DND-41 (cell line): ENCODE measurements at regions not wholly inside any gene's neighbourhood (a gene's known extent, or its start where the extent isn't known, plus 50 kb on each side); places are given as distances from the start of the nearest gene placed in this dataset.

Experiments used
- ATAC-seq: fragments of 200-7000 bp; cut with Tn5 transposase; 3 replicates; pipeline ENCODE4 v1.9.1; 2021; ENCODE audit warnings: low read depth; ENCODE audit not compliant: insufficient read depth
- DNase-seq: peaks from one replicate; pipeline ENCODE4 v3.0.0-alpha.2; 2020
- H2AFZ ChIP-seq: 2 replicates; pipeline ENCODE4 v1.6.0; 2012; ENCODE audit warnings: low read depth, low read length
- H3K27ac ChIP-seq: 2 replicates; pipeline ENCODE4 v1.5.1; 2012; ENCODE audit warnings: low read length, inconsistent platforms
- H3K27me3 ChIP-seq: fragments of 200-600 bp; sonication (generic); 2 replicates; pipeline ENCODE4 v1.6.0; 2012; ENCODE audit warnings: low read length, mild to moderate bottlenecking, inconsistent platforms; ENCODE audit not compliant: insufficient read depth, poor library complexity
- H3K36me3 ChIP-seq: 2 replicates; pipeline ENCODE4 v1.5.1; 2012; ENCODE audit warnings: low read length, inconsistent platforms; ENCODE audit not compliant: insufficient read depth
- H3K4me1 ChIP-seq: 2 replicates; pipeline ENCODE4 v1.5.1; 2012; ENCODE audit warnings: mild to moderate bottlenecking, low read length; ENCODE audit not compliant: insufficient read depth
- H3K4me2 ChIP-seq: 2 replicates; pipeline ENCODE4 v1.6.0; 2012; ENCODE audit warnings: mild to moderate bottlenecking, moderate library complexity, low read length, inconsistent platforms; ENCODE audit not compliant: insufficient read depth
- H3K4me3 ChIP-seq, 2 experiments: fragments of 200-600 bp in 1 of 2; shearing (Covaris generic) in 1 of 2; 2 replicates each; pipeline ENCODE4 v1.5.1; 2012 to 2016; ENCODE audit warnings: inconsistent platforms in 2 of 2, low read length in 2 of 2, mild to moderate bottlenecking in 2 of 2, low read depth in 1 of 2, moderate library complexity in 1 of 2
- H3K79me2 ChIP-seq: 2 replicates; pipeline ENCODE4 v1.6.0; 2012; ENCODE audit warnings: low read length, inconsistent platforms; ENCODE audit not compliant: insufficient read depth
- H3K9ac ChIP-seq: 2 replicates; pipeline ENCODE4 v1.6.0; 2012; ENCODE audit warnings: low read depth, mild to moderate bottlenecking, inconsistent platforms, low read length, moderate library complexity
- H3K9me3 ChIP-seq: 2 replicates; pipeline ENCODE4 v1.5.1; 2012; ENCODE audit warnings: low read length, moderate library complexity, mild to moderate bottlenecking, inconsistent platforms; ENCODE audit not compliant: insufficient read depth, severe bottlenecking
- H4K20me1 ChIP-seq: 2 replicates; pipeline ENCODE4 v1.6.0; 2012; ENCODE audit warnings: low read length; ENCODE audit not compliant: insufficient read depth
- EZH2 ChIP-seq: IDR thresholded peaks from 3 replicates; pipeline ENCODE4 v1.6.1; 2012; ENCODE audit warnings: borderline replicate concordance, low read depth, mild to moderate bottlenecking, moderate library complexity, low read length, inconsistent platforms; ENCODE audit not compliant: severe bottlenecking
- TF ChIP-seq, protein P1 (sequence below): IDR thresholded peaks from 2 replicates; pipeline ENCODE4 v1.5.1; 2012; ENCODE audit warnings: borderline replicate concordance, low read length, moderate library complexity, mild to moderate bottlenecking; ENCODE audit not compliant: poor library complexity, severe bottlenecking; ENCODE audit errors: extremely low read depth

GRCh38 chr14:39868251-39868650, 436.0 kb upstream of the FBXO33 start:
- Histone ChIP-seq H3K4me3 (no peak overlapping the region), H3K4me1 (no peaks in the 10 kb centered on the region), H3K27me3 (no peaks in the 10 kb centered on the region), H2AFZ (no peak overlapping the region), H3K79me2 (no peaks in the 10 kb centered on the region), H4K20me1 (no peaks in the 10 kb centered on the region), H3K36me3 (no peaks in the 10 kb centered on the region), H3K9me3 (no peaks in the 10 kb centered on the region), H3K4me2 (no peak overlapping the region), H3K27ac (no peak overlapping the region), H3K9ac (no peak overlapping the region)
- TF ChIP-seq EZH2, result no peak
- TF ChIP-seq, protein P1, sequence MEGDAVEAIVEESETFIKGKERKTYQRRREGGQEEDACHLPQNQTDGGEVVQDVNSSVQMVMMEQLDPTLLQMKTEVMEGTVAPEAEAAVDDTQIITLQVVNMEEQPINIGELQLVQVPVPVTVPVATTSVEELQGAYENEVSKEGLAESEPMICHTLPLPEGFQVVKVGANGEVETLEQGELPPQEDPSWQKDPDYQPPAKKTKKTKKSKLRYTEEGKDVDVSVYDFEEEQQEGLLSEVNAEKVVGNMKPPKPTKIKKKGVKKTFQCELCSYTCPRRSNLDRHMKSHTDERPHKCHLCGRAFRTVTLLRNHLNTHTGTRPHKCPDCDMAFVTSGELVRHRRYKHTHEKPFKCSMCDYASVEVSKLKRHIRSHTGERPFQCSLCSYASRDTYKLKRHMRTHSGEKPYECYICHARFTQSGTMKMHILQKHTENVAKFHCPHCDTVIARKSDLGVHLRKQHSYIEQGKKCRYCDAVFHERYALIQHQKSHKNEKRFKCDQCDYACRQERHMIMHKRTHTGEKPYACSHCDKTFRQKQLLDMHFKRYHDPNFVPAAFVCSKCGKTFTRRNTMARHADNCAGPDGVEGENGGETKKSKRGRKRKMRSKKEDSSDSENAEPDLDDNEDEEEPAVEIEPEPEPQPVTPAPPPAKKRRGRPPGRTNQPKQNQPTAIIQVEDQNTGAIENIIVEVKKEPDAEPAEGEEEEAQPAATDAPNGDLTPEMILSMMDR, result no peak
- no peak for DNase-seq
- ATAC-seq, result no peak

- DNase-seq (no peak), ATAC-seq (no peak)
- Histone ChIP-seq H3K4me3 (no peak overlapping the region), H3K9me3 (no peaks in the 10 kb centered on the region), H3K9ac (no peak overlapping the region), H2AFZ (no peak overlapping the region), H3K36me3 (no peaks in the 10 kb centered on the region), H3K4me2 (no peak overlapping the region), H4K20me1 (no peaks in the 10 kb centered on the region), H3K4me1 (no peaks in the 10 kb centered on the region), H3K27me3 (no peaks in the 10 kb centered on the region), H3K79me2 (no peaks in the 10 kb centered on the region), H3K27ac (no peak overlapping the region)
- TF ChIP-seq EZH2, result no peak
- TF ChIP-seq, protein P1, result no peak
Measured at GRCh38 chr14:39863441-39863840, 431.2 kb upstream of the FBXO33 start.

DNA sequence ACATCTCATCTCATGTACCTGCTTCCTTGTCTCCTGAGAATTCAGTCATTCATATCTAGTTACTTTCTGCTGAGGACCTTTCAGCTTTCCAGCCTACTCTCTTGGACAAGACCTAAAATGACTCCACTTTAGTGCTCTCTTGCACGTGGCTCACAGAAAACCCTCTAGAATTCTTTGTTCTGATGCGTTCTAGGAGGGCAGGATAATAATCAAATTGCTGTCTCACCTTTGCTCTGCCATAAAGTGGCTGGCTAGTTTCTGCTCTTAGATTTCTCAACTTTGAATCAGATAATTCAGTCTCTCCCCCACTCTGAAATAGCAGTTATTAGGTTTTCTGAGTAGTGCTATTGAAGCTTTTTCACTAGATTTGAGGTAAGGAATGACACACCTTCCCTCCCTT, 429.5 kb upstream of the FBXO33 start:
- no peak overlapping the region for H2AFZ ChIP-seq
- H4K20me1 ChIP-seq, result no peaks in the 10 kb centered on the region
- TF ChIP-seq, protein P1, result no peak
- TF ChIP-seq EZH2, result no peak
- no peak overlapping the region for H3K27ac ChIP-seq
- no peaks in the 10 kb centered on the region for H3K9me3 ChIP-seq
- H3K4me2 ChIP-seq, result no peak overlapping the region
- no peak for ATAC-seq
- H3K4me1 ChIP-seq, result no peaks in the 10 kb centered on the region
- H3K4me3 ChIP-seq, result no peak overlapping the region
- no peaks in the 10 kb centered on the region for H3K27me3 ChIP-seq
- no peaks in the 10 kb centered on the region for H3K36me3 ChIP-seq
- no peak overlapping the region for H3K9ac ChIP-seq
- no peaks in the 10 kb centered on the region for H3K79me2 ChIP-seq
- no peak for DNase-seq

DNA sequence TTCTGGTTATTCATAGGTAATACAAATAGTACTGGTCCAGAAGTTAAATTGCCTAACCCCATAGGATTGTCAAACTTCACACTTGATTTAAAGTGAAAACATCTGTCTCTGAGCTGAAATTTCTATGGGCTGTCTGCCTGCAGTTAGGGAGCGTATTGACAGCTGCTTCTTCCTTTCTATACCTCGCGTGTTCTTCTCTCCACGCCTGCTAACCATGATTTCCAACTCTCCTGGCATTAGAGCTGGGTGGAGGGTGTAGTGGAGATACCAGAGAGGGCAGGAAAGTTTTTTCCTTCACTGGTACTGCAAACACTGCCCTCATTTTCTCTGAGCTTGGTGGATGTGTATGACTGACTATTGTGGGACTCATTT, 429.0 kb upstream of the FBXO33 start:
- Histone ChIP-seq H3K36me3 (no peaks in the 10 kb centered on the region), H4K20me1 (no peaks in the 10 kb centered on the region), H3K4me3 (no peak overlapping the region), H3K27ac (no peak overlapping the region), H3K9ac (no peak overlapping the region), H3K27me3 (no peaks in the 10 kb centered on the region), H2AFZ (no peak overlapping the region), H3K9me3 (no peaks in the 10 kb centered on the region), H3K4me2 (no peak overlapping the region), H3K79me2 (no peaks in the 10 kb centered on the region), H3K4me1 (no peaks in the 10 kb centered on the region)
- ATAC-seq (no peak), DNase-seq (no peak)
- TF ChIP-seq EZH2, result no peak
- TF ChIP-seq, protein P1, result no peak
